CD4-positive, alpha-beta T cell treated with Interferon gamma for 1 hour (primary cell): ENCODE measurements at regions not wholly inside any gene's neighbourhood (a gene's known extent, or its start where the extent isn't known, plus 50 kb on each side); places are given as distances from the start of the nearest gene placed in this dataset.

Experiments
- DNase-seq: peaks from one replicate; pipeline ENCODE4 v3.0.0-alpha.2; 2020

- no peak for DNase-seq
Observed at GRCh38 chr2:234763002-234763873, 188.6 kb upstream of the SH3BP4 start.

- DNase-seq = no peak
Observed at GRCh38 chr2:234761910-234762309, 189.9 kb upstream of the SH3BP4 start.

GRCh38 chr2:234754126-234754525 lies 197.7 kb upstream of the SH3BP4 start:
- no peak for DNase-seq

- no peak for DNase-seq
Observed at GRCh38 chr2:234753701-234754100, 198.1 kb upstream of the SH3BP4 start.

GRCh38 chr2:234752966-234753365 lies 198.9 kb upstream of the SH3BP4 start:
- no peak for DNase-seq

- DNase-seq = no peak
Observed at GRCh38 chr2:234751275-234751973, 200.4 kb upstream of the SH3BP4 start.

GRCh38 chr2:234747833-234748559 lies 203.8 kb upstream of the SH3BP4 start:
- DNase-seq = no peak

- DNase-seq = no peak
Observed at GRCh38 chr2:234747032-234747431, 204.8 kb upstream of the SH3BP4 start.

GRCh38 chr2:234745347-234745746 lies 206.5 kb upstream of the SH3BP4 start:
- DNase-seq = no peak

GRCh38 chr2:234741976-234742375 lies 209.8 kb upstream of the SH3BP4 start:
- no peak for DNase-seq

GRCh38 chr2:234739061-234739460 lies 212.8 kb upstream of the SH3BP4 start:
- DNase-seq = no peak

GRCh38 chr2:234735829-234736228 lies 216.0 kb upstream of the SH3BP4 start:
- DNase-seq = no peak

GRCh38 chr2:234733795-234734600 lies 217.8 kb upstream of the SH3BP4 start:
- DNase-seq = no peak

- no peak for DNase-seq
Observed at GRCh38 chr2:234733093-234733489, 218.7 kb upstream of the SH3BP4 start.

GRCh38 chr2:234732404-234733092 lies 219.3 kb upstream of the SH3BP4 start:
- no peak for DNase-seq

GRCh38 chr2:234731236-234731635 lies 220.6 kb upstream of the SH3BP4 start:
- DNase-seq = no peak

GRCh38 chr2:234730066-234730640 lies 221.7 kb upstream of the SH3BP4 start:
- DNase-seq = no peak

- no peak for DNase-seq
Observed at GRCh38 chr2:234725528-234726264, 226.1 kb upstream of the SH3BP4 start.

GRCh38 chr2:234724850-234725249 lies 227.0 kb upstream of the SH3BP4 start:
- DNase-seq = no peak

- no peak for DNase-seq
Observed at GRCh38 chr2:234723400-234723799, 226.5 kb upstream of the ARL4C start.

GRCh38 chr2:234722176-234722575 lies 225.3 kb upstream of the ARL4C start:
- no peak for DNase-seq
